ENCODE measurements at regions not wholly inside any gene's neighbourhood (a gene's known extent, or its start where the extent isn't known, plus 50 kb on each side); places are given as distances from the start of the nearest gene placed in this dataset.
"Not testable (repeated sequence)": the region's sequence is repeated elsewhere in the genome, so short reads cannot be mapped to it uniquely, and the experiment has no call there.

DNA sequence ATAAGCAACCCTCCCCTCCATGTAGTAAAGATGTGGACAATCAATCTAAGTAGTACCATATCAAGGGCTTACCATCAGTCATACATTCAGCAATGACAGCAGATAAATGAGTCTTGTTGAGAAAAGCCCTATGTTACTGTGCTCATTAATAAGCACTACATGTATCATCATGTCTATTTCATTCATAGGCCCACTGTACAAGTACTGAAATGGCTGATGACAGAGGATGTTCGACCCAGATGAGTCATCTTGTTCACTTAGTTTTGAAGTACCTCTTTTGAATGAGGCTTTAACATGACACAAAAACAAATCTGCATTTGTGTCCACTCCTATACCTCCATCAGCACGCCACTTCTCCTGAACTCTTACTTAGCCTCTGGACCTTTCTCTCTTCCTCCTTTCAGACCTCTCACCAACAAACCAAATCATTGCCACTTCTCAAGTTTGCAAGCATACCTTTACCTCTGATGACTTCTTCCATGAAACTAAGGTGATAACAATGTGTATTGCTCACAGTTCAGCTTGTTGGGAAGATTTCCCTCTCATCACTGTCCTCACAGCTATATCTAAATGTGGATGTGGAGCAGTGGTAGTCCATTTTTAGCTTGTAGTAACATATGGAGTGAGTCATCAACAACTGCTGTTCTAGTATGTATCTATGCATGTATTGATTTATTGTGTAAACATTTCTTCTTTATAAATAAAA is 921.0 kb upstream of the SLC39A10 start:
- DNase-seq, result no peak

DNA sequence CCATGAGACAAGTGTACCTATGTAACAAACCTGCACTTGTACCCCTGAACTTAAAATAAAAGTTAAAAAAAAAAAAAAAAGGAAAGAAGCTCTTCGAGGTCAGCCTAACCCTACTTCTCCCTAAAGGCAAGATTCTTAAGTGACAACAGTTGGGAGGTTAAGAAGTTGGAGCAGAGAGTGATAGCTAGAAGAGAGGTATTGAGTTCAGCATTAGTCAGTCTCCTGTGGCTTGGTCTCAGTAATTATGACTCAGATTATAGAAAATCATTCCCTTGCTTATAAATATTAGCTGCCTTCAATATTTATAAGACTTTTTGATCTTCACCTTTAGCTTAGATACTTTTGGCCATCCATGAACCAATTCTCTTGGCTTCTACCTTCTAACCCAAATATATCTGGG is 926.8 kb upstream of the SLC39A10 start:
- DNase-seq, result no peak

DNA sequence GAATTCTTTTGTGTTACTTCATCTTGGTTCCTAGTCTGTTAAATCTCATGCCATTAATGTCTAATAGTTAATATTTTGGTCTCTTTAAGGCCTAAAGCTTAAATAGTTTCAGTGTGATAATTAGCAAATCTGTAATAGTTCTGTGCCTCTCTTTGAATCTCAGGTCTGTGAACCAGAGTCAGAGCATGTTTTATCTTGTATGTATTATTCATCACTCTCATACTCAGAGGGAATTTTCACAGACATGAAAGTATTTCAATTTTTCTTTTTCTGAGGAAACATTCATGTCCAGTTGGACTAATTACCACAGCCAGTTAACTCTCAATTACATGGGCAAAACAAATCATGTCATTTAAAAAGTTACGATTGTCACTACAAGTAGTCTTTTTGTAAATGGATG is 931.9 kb upstream of the SLC39A10 start:
- DNase-seq, result no peak

DNA sequence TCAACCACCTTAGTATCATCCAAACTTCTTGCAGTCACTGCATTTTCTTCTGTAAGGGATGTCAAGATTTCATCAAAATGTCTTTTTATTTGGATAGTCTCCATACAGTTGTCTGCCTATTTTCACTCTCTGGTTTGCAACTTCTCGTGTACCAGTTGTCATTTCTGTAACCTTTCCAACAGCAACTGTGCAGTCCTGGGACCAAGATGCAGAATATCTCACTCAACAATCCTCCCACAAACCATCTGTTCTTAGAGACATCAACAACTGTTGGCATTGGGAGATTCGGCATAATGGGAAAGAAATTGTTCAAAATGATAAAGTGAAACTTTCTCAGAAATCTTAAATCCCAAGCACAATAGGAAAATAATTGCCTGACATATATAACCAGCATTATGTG is 933.6 kb upstream of the SLC39A10 start:
- no peak for DNase-seq

DNA sequence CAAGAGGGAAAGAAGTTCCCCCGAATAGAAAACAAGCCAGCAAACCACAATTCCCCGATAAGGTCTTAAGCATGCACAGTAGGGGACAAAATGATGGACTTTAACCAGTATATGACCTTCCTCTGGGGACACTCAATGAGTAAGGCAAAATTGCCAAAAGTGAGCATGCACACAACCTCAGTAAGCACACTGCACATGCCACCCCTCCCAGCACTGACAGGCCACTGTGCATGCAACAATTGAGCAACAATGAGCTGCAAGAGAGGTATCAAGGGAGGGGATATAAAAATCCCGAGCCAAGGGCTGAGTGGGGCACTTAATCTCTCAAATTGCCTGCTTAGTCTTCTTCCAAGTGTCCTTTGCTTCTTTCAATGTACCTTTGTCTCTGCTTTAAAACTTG is 935.8 kb upstream of the SLC39A10 start:
- no peak for DNase-seq

DNA sequence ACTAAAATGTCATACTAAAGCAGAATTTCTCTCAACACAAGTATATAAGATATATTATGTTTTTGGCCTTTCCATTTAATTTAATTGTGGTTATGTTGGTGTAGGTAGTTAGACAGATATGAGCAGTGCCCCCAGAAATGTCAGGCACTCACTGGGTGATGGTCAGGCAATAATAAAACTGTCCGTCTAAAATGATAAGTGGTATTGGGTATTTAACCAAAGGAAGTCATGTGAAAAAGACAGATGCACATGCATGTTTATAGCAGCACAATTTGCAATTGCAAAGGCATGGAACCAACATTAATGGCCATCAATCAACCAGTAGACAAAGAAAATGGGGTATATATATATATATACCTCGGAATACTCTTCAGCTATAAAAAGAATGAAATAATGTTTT is 936.6 kb upstream of the SLC39A10 start:
- no peak for DNase-seq

DNA sequence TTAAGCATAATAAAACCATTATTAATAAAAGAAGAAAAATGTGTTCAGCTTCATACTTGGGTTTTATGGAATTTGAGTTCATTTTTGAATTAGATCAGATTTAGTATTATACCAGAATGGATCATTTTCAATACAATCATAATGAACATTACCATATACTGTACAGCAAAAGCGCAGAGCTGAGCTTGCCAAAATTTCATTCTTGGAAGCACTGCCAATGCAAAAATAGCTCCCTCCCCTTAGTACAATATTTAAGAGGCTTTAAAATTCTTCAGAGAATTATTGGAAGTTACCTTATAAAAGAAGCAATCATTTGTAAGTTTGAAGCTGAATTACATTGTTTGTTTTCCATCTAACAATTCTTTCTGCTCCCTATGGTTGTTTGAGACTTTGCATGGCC is 938.1 kb upstream of the SLC39A10 start:
- no peak for DNase-seq

DNA sequence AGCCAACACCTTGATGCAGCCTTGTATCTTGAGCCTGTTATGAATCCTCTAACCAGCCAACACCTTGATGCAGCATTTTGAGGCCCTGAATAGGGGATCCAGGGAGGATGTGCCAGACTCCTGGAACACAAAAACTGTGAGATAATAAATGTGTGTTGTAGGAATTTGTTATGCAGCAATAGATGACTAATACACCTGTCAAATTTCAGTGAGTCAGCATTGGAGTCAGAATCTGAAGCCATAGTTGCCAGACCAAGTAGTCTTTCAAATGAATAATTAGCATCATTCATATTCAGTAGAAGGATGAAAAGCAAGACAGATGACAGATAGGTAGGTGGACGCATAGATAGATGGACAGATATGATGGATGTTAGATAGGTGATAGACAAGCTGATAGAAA is 942.5 kb upstream of the SLC39A10 start:
- no peak for DNase-seq

DNA sequence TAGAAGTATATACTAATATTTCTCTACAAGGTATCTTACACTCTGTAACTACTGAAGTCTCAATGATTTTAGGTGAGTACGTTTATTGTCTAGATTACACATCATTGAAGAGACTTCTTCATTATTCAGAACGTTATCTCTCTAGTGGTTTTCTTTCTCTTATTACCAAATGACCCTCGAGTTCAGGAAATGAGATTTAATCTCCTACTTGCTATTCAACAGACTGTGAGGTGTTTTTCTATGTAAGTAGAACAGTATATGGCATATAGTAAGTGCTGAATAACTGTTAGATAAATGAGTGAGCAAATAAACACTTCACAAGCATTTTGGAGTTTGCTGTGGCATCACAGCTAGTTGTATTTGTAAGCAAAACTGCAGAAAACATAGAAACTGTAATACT is 947.2 kb upstream of the SLC39A10 start:
- no peak for DNase-seq

DNA sequence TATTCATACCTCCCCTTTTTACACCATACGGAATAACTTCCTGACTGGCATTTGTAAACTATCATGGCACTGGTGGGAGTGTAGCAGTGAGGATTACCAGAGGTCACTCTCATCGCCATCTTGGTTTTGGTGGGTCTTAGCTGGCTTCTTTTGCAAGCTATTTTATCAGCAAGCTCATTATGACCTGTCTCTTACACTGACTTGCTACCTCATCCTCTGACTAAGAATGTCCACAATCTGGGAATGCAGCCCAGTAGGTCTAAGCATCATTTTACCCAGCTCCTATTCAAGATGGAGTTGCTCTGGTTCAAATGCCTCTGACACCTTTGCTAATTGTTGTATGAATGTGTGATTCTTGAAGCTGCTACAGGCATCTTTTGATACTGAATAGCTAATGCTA is 950.8 kb upstream of the SLC39A10 start:
- no peak for DNase-seq

DNA sequence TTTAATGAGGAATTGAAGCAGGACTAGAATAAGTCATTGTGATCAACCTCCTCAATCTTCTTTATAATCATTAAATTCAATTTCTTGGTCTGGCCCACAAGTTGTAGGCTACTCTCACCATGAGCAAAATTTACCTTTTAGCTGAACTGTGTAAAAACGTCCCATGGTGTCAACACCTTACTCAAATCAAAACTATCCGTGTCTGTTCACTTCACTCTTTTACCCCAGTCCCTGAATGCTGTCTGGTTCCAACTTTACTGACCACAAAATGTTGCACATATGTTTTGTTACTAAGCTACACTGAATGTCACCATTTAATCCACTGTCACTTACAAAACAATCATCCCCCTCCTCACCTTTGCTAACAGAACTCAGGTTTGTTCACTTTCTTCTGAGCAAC is 951.6 kb upstream of the SLC39A10 start:
- no peak for DNase-seq

DNA sequence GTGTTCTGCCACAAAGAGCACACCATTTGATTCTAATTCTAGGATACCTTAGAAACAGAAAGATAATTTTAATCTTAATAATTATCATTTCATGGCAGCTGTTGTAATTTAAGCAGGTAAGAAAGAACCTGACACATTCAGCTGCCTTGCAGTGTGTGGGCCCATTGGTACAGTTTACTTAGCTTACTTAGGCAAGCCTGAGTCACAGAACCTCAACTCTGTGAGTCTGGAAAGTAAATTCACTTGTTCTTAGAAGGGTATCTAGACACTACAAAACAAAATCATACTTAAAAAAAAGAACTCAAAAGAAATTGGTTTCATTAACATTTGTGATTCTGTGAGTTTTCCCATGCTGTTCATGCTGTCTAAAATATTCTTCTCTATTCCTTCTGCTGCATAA is 956.3 kb upstream of the SLC39A10 start:
- no peak for DNase-seq

DNA sequence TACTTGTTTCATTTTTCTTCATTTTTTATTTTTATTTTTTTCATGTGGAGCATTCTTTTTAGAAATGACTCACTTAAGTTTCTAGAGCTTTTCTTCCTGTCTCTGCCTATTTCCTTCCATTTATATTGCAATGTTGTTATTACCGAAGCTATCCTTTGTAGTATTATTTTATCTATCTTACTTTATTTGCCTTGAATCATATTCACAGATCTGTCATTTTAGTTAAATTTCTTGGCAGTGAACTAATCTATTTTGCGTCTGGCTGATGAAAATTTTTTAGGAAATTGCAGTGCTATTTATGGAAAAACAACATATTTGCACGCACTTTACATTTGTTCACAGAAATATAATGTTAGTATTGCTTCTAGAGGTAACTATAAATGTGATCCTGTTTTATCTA is 956.9 kb upstream of the SLC39A10 start:
- DNase-seq, result no peak

DNA sequence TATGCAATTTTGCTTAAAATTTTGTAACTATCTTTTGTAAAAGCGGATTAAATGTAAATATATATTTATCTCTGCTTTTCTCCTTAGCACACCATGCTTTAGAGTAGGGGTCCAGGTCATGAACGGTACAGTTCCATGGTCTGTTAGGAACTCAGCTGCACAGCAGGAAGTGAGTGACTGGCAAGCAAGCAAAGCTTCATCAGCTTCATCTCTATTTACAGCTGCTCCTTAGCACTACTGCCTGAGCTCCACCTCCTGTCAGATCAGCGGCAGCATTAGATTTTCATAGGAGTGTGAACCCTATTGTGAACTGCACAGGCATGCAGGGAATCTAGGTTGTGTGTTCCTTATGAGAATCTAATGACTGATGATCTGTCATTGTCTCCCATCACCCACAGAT is 959.0 kb upstream of the SLC39A10 start:
- no peak for DNase-seq

DNA sequence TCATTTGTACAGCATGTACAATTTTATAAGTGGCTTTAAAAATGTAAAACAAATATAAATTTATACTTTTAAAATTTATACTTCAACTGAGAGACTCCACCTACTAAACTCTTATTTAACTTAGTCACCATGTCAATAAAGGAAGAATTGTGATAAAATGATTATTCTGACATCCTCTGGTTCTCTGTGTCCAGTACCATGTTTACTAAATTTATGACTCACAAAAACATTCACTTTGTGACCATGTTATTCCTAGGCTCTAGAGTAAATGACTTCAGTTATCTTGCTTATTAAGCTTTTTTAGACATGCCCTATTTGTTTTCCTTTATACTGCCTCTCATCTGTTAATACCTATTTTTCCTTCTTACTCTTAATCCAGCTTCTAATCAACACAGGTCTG is 959.6 kb upstream of the SLC39A10 start:
- DNase-seq, result no peak

DNA sequence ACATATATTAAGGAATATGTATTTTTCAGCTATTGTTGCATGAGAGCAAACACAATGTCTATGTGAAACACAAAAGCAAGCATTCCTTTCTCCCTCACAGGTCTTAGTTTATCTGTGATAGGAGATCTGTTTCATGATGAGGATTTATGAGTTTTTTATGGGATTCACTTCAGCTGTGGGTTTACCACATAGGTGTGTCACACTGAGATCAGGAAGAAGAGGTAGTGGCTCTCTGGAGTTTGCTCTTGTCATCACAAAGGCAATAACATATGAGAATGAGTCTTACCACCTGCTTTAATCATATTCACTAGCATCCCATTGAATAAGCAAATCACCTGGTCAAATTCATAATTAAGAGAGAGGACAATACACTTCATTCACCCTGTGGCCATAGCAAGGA is 960.3 kb upstream of the SLC39A10 start:
- DNase-seq, result no peak

DNA sequence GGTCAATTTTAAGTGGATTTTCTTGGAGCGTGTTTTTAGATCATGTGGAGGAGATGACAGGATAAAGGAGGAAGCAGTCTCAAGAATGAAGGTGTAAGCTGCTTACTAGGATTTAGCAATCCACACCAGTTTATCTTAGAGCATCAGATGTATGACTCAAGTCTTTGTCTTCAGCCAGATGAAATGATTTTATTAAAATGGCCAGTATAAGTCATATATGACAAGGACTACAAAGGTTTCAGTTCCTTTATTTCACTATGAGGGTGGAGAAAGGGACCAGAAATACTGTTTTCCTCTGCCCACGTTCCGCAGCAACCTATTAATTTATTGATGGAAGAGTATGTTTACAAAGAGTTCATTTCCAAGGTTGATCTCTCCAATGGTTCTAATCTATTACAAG is 970.5 kb upstream of the SLC39A10 start:
- DNase-seq, result no peak

DNA sequence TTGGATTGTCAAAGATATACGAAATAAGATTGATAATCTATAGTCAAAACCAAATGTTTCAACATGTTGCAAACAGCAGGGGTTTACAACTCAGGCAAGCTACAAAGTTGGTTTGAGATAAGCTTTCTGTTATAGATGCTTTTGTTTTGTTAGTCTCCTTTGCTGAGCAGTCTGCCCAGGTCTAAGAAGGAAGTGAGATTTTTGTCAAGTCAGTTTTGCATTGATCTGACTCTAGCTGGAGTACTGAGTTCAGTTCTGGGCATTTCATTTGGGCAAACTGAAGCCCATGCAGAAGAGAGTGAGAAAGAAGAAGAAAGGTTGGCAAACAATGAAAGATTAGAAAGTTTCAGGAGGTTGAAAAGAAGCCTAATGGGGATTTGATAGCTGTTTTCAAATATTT is 983.0 kb upstream of the SLC39A10 start:
- no peak for DNase-seq

DNA sequence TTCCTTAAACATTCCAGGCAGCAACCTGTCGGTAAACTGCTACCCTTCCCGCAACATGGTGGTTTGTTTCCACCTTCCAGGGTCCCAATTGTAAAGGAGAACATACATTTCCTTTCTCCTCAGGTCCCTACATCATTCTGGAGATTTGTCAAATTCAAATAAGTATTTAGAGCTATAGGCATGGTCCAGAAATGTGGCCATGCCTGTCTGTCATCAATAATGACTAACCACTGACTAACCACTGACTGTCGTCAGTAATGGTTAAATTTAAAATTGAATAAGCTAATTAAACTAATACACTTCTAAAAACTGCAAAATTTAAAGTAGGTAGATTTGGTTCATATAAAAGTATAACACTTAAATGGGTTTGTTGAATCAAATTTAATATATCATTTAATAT is 984.0 kb upstream of the SLC39A10 start:
- DNase-seq, result no peak

DNA sequence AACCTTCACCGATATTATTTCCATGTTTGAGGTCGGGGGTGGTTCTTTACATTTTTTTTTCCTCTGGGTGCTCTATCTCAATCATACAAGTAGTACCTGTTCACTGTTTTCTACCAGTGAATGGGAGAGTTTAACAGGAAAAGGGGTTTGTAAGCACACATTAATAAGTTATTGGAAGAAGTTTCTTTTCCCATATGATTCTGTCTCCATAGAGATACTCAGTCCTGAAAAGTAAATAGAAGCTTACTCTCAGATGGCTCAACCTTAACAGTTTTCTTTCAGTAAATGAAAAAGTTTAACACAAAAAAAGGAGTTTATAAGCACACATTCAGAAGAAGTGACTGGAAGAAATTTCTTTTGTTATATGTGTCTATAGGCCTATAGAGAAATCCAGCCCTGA is 995.6 kb upstream of the SLC39A10 start:
- DNase-seq, result no peak

DNA sequence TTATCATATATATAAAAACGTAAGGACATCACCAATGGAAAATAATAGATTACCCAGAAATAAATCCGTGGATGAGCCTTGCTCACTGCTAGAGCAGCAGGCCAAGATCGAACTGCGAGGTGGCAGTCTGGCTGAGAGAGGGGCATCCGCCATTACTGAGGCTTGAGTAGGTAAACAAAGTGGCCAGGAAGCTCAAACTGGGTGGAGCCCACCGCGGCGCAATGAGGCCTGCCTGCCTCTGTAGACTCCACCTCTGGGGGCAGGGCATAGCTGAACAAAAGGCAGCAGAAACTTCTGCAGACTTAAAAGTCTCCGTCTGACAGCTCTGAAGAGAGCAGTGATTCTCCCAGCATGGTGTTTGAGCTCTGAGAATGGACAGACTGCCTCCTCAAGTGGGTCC is 1018.0 kb upstream of the SLC39A10 start:
- not testable (repeated sequence) for DNase-seq

DNA sequence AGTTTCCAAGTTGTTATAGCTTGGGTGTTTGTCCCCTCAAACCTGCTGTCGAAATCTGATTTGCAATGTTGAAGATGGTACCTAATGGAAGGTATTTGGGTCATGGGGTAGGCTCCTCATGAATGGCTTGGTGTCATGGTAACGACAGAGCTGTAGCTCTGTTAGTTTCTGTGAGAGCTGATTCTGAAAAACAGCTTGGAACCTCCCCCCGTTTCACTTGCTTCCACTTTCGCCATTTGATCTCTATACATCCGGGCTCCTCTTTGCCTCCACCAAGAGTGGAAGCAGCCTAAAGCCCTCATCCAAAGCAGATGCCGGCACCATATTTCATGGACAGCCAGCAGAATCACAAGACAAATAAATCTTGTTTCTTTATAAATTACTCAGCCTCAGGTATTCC is 1035.1 kb upstream of the SLC39A10 start:
- DNase-seq, result no peak

DNA sequence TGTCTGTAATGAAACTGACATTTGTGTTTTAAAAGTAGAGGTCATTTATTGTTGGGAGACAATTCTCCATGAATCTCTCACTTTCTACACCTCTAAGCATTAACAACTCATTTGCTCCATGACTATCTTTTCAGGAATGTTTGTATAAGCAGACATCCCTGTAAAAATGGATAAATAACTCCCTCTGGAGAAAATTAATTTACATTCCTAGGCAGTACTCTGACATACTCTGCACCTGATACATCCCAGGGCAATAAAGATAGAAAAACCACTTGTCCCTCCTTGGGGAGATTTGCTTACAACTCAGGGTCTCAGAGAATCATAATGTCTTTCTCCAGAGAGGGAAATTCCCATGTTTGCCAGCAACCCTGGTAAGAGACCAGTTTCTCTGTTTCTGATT is 1037.7 kb upstream of the SLC39A10 start:
- no peak for DNase-seq

DNA sequence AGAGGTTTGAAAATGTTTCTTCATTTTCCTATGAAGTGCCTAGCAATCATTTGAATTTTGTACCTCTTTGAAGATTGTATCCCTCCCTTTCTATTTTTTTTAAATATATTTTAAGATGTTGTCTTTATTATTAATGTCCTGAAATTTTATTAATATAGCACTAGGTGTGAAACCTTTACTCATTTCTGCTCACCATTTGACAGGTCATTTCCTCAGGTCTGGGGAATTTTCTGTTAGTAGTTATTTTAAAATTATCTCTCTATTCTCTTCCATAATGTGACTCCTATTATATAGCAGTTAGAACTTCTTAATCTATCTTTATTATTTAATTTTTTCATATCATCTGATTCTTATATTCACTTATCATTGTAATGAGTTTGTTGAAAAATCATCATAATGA is 1038.6 kb upstream of the SLC39A10 start:
- no peak for DNase-seq

DNA sequence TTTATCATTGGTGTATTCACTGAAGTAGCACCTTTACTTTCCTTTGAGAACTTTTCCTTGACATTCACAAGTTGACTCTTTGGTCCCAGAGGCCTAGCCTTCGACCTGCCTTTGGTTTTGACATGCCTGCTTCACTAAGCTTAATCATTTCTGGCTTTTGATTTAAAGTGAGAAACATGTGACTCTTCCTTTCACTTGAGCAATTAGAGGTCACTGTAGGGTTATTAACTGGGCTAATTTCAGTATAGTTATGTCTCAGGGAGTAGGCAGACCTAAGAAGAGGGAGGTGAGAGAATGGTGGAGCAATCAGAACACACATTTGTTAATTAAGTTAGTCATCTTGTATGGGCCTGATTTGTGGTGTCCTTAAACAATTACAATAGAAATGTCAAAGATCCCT is 1040.7 kb upstream of the SLC39A10 start:
- no peak for DNase-seq

DNA sequence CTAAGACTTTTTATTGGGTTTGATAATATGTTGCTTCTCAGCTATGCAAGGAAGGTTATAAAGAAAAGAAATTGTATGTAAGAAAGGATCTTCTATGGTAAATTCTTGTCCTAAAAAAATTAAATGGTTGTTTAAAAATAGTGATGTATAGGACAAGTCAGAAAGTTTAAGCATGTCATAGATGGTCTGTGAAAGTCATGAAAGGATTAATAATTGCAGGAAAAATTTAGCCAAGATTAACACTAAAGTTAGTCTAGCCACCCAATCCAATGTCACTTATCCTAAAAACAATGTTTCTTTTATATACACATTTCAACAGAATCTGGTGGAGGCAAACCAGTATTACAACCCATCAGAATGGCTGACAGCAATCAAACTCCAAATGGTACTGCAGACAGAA is 1046.7 kb upstream of the SLC39A10 start:
- no peak for DNase-seq
